Adrenal gland (tissue), 9 donors: ENCODE measurements at regions not wholly inside any gene's neighbourhood (a gene's known extent, or its start where the extent isn't known, plus 50 kb on each side); places are given as distances from the start of the nearest gene placed in this dataset.

Source experiments
- DNase-seq, 7 donors: peaks; one replicate each; pipeline ENCODE4 v3.0.0-alpha.2; 2019 to 2020
- H3K27ac ChIP-seq, 5 donors: fragments of 200-600 bp; sonication (generic) in 4 of 5; 1 replicate in 3 of 5; 2 replicates in 2 of 5; pipeline versions ENCODE4 v1.5.1 to v1.8.0; 2016 to 2020; ENCODE audit warnings: mild to moderate bottlenecking in 1 of 5
- H3K27me3 ChIP-seq: fragments of 200-600 bp; 2 replicates; pipeline ENCODE4 v1.8.0; 2021
- H3K36me3 ChIP-seq, 2 donors: fragments of 200-600 bp; replicated peaks in 1 of 2; 1 replicate in 1 of 2; 2 replicates in 1 of 2; pipeline versions ENCODE4 v1.5.1 to v1.8.0; 2018 to 2022
- H3K4me1 ChIP-seq, 2 donors: fragments of 200-600 bp; replicated peaks in 1 of 2; 1 replicate in 1 of 2; 2 replicates in 1 of 2; pipeline versions ENCODE4 v1.5.1 to v1.8.0; 2018 to 2021
- H3K4me3 ChIP-seq, 4 donors: fragments of 200-600 bp; sonication (generic) in 3 of 4; one replicate each; pipeline ENCODE4 v1.5.1; 2016 to 2018
- H3K9me3 ChIP-seq, 3 donors: fragments of 200-600 bp; sonication (generic) in 1 of 3; replicated peaks in 1 of 3; 1 replicate in 2 of 3; 2 replicates in 1 of 3; pipeline versions ENCODE4 v1.5.1 to v1.8.0; 2016 to 2021
- CTCF ChIP-seq, 6 experiments: fragments of 450-650 bp in 4 of 6; fragments of 200-600 bp in 2 of 6; sonication (generic) in 1 of 6; IDR thresholded peaks; 1 replicate in 5 of 6; 2 replicates in 1 of 6; pipeline versions ENCODE4 v1.5.1 to v1.8.0; 2016 to 2021; ENCODE audit warnings: antibody characterized with exemption in 6 of 6, mild to moderate bottlenecking in 2 of 6, moderate library complexity in 1 of 6
- POLR2A ChIP-seq, 2 donors: fragments of 450-650 bp; IDR thresholded peaks; one replicate each; pipeline ENCODE4 v1.6.1; 2017; ENCODE audit warnings: antibody characterized with exemption in 2 of 2, mild to moderate bottlenecking in 2 of 2, moderate library complexity in 1 of 2
- WGBS, 4 donors: extraction: QIAGEN DNeasy Blood & Tissue Kit in 2 of 4; methylation state at CpG; one replicate each; pipeline versions ENCODE4 v1.1.5 to v1.1.7; 2013 to 2017; 5-methylcytosine and 5-hydroxymethylcytosine counted together
- intact Hi-C, 2 donors: fragments of 100-400 bp; cut with DNase I; formaldehyde crosslinking; loops; one replicate each; pipeline versions ENCODE4 v1.14.1 to v1.15.0; 2022 to 2023
- donor health status: healthy with polysubstance abuse.
- donor health status: Bipolar disorder and iron deficiency.
- donor health status: DM: yes; HTN: yes; CAD: no.
- donor health status: DM: no; HTN: no; CAD: no.
- donor health status: DM: no; HTN: no; CAD: no.

- Histone ChIP-seq H3K4me1 (no peaks in the 10 kb centered on the region), H3K27ac (no peak overlapping the region), H3K36me3 (no peaks in the 10 kb centered on the region), H3K4me3 (no peak overlapping the region), H3K27me3 (no peaks in the 10 kb centered on the region), H3K9me3 (no peaks in the 10 kb centered on the region)
- WGBS, 4 donors, result 44 to 62% (median 53%) methylated on average over 7 to 15 of the region's 15 CpGs
- no peak for DNase-seq
- TF ChIP-seq CTCF (IDR thresholded peaks at IDR 0.05), result no peak
- no peak for TF ChIP-seq POLR2A (IDR thresholded peaks at IDR 0.05)
- intact Hi-C loops, result no loop called here
Observed at GRCh38 chr16:86432691-86433090, 77.6 kb upstream of the FOXF1 start.

GRCh38 chr16:86436466-86437185, 73.7 kb upstream of the FOXF1 start:
- intact Hi-C loops, result no loop called here
- Histone ChIP-seq H3K9me3 (no peaks in the 10 kb centered on the region), H3K36me3 (no peaks in the 10 kb centered on the region), H3K4me1 (no peaks in the 10 kb centered on the region), H3K27me3 (no peaks in the 10 kb centered on the region), H3K27ac (no peak overlapping the region), H3K4me3 (no peak overlapping the region)
- 62 to 74% (median 64%) methylated on average over 7 of the region's 7 CpGs for WGBS, 4 donors
- TF ChIP-seq CTCF (IDR thresholded peaks at IDR 0.05) (no peak), POLR2A (IDR thresholded peaks at IDR 0.05) (no peak)
- DNase-seq, result no peak

GRCh38 chr16:86437348-86437747, 73.0 kb upstream of the FOXF1 start:
- Histone ChIP-seq H3K4me3 (no peak overlapping the region), H3K4me1 (no peaks in the 10 kb centered on the region), H3K27ac (no peak overlapping the region), H3K27me3 (no peaks in the 10 kb centered on the region), H3K9me3 (no peaks in the 10 kb centered on the region), H3K36me3 (no peaks in the 10 kb centered on the region)
- no peak for DNase-seq
- 61 to 72% (median 64%) methylated on average over 3 of the region's 3 CpGs for WGBS, 4 donors
- intact Hi-C loops, result no loop called here
- TF ChIP-seq POLR2A (IDR thresholded peaks at IDR 0.05), result no peak
- no peak for TF ChIP-seq CTCF (IDR thresholded peaks at IDR 0.05)

- H3K27ac ChIP-seq, result no peak overlapping the region
- no peaks in the 10 kb centered on the region for H3K9me3 ChIP-seq
- WGBS, 4 donors, result 47 to 66% (median 54%) methylated on average over 9 of the region's 9 CpGs
- peaks cover 20% of the 10 kb centered on the region for H3K27me3 ChIP-seq
- H3K4me3 ChIP-seq, result no peak overlapping the region
- intact Hi-C loops, result no loop called here
- H3K36me3 ChIP-seq, result no peaks in the 10 kb centered on the region
- no peak for TF ChIP-seq CTCF (IDR thresholded peaks at IDR 0.05)
- TF ChIP-seq POLR2A (IDR thresholded peaks at IDR 0.05), result no peak
- DNase-seq, result no peak
- H3K4me1 ChIP-seq, result no peaks in the 10 kb centered on the region
Observed at GRCh38 chr16:86442703-86443102, 67.6 kb upstream of the FOXF1 start.
